Heart right ventricle (tissue), 16 donors: ENCODE measurements at regions not wholly inside any gene's neighbourhood (a gene's known extent, or its start where the extent isn't known, plus 50 kb on each side); places are given as distances from the start of the nearest gene placed in this dataset.
A peak's percentile ranks its signal among the peaks of the same experiment; 100 is the strongest.

Source experiments
- ATAC-seq, 8 donors: fragments of 200-7000 bp; cut with Tn5 transposase; one replicate each; pipeline ENCODE4 v1.9.1; 2020; ENCODE audit warnings: mild to moderate bottlenecking in 8 of 8, moderate library complexity in 8 of 8, moderate number of reproducible peaks in 1 of 8
- DNase-seq, 2 donors: peaks; one replicate each; pipeline ENCODE4 v3.0.0-alpha.2; 2020
- H3K27ac ChIP-seq, 10 donors: fragments of 200-600 bp; sonication (generic) in 2 of 10; one replicate each; pipeline versions ENCODE4 v1.5.0 to v1.8.0; 2020 to 2022; ENCODE audit warnings: mild to moderate bottlenecking in 3 of 10
- H3K27me3 ChIP-seq, 7 donors: fragments of 200-600 bp; one replicate each; pipeline ENCODE4 v1.8.0; 2021 to 2022; ENCODE audit warnings: mild to moderate bottlenecking in 2 of 7
- H3K36me3 ChIP-seq, 9 donors: fragments of 200-600 bp; sonication (generic) in 1 of 9; one replicate each; pipeline versions ENCODE4 v1.5.0 to v1.8.0; 2020 to 2022; ENCODE audit warnings: mild to moderate bottlenecking in 2 of 9
- H3K4me1 ChIP-seq, 9 donors: fragments of 200-600 bp; sonication (generic) in 1 of 9; one replicate each; pipeline versions ENCODE4 v1.5.0 to v1.8.0; 2020 to 2022; ENCODE audit warnings: mild to moderate bottlenecking in 4 of 9
- H3K4me3 ChIP-seq, 10 donors: fragments of 200-600 bp; sonication (generic) in 2 of 10; one replicate each; pipeline versions ENCODE4 v1.5.0 to v1.8.0; 2020 to 2022; ENCODE audit warnings: mild to moderate bottlenecking in 7 of 10, moderate library complexity in 2 of 10
- H3K9me3 ChIP-seq, 11 donors: fragments of 200-600 bp in 10 of 11; sonication (generic) in 2 of 11; one replicate each; pipeline versions ENCODE4 v1.5.0 to v1.8.0; 2013 to 2022; ENCODE audit warnings: mild to moderate bottlenecking in 2 of 11, control low read depth in 1 of 11, moderate library complexity in 1 of 11
- WGBS, 2 donors: extraction: QIAGEN DNeasy Blood & Tissue Kit; methylation state at CpG; one replicate each; pipeline ENCODE4 v1.1.7; 2013; ENCODE audit warnings: inconsistent platforms in 1 of 2; 5-methylcytosine and 5-hydroxymethylcytosine counted together
- intact Hi-C, 10 donors: fragments of 100-400 bp; cut with DNase I; formaldehyde crosslinking; loops; one replicate each; pipeline versions ENCODE4 v1.11.1 to v1.14.2; 2022
- TF ChIP-seq, protein P1 (sequence below), 9 donors: fragments of 200-600 bp; sonication (generic) in 2 of 9; IDR thresholded peaks; one replicate each; pipeline versions ENCODE4 v1.5.0 to v1.8.0; 2021 to 2022; ENCODE audit warnings: antibody characterized with exemption in 9 of 9, mild to moderate bottlenecking in 5 of 9, moderate library complexity in 1 of 9
- donor health status: Arrhythmogenic right ventricular cardiomyopathy.
- donor health status: ischemic (EF 13 %, LVEDD 7.1; RV severe dilation, severe dysfunction).
- donor health status: healthy with polysubstance abuse.
- donor health status: DM: no; HTN: yes; CAD: no.
- donor health status: DM: no; HTN: no; CAD: no.
- donor health status: ischemic (EF 25% LVEDD 6.9; RV normal size, moderate dysfunction).
- donor health status: ischemic (EF 25% LVEDD 5.7; RV mildly dilated, moderate dysfunction).
- donor health status: healthy.
- donor health status: DM: yes; HTN: yes; CAD: no.
- donor health status: Ischemic cardiomyopathy.
- donor health status: ischemic (EF 35%, LVEDD 5.7; RV mildly dilated, moderate dysfunction).
- donor health status: nonischemic (EF 11% LVEDD 7.7; RV severe dilation, severe dysfunction).
- donor health status: DM: yes; HTN: yes; CAD: no.
- donor health status: PGD.
- donor health status: ischemic (EF 29% LVEDD 5.4; RV normal size, mild dysfunction).
- donor health status: nonischemic (EF 23%, LVEDD 6.1; RV moderate dilation, normal function).

DNA sequence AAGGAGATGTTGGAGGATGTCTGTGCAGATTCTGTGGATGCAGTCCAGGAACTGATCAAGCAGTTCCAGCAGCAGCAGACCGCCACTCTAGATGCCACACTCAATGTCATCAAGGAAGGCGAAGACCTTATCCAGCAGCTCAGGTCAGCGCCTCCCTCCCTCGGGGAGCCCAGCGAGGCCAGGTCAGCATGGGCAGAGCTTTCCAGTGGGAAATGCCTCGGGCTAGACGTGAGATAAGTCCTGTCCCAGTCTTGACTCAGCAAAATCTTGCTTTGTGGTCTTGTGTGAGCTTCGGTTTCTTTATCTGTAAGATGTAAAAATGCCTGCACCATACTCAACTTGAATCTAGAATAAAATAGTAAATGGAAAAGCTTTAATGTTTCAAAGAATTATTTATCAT, 335.1 kb upstream of the UMPS start:
- TF ChIP-seq, protein P1, sequence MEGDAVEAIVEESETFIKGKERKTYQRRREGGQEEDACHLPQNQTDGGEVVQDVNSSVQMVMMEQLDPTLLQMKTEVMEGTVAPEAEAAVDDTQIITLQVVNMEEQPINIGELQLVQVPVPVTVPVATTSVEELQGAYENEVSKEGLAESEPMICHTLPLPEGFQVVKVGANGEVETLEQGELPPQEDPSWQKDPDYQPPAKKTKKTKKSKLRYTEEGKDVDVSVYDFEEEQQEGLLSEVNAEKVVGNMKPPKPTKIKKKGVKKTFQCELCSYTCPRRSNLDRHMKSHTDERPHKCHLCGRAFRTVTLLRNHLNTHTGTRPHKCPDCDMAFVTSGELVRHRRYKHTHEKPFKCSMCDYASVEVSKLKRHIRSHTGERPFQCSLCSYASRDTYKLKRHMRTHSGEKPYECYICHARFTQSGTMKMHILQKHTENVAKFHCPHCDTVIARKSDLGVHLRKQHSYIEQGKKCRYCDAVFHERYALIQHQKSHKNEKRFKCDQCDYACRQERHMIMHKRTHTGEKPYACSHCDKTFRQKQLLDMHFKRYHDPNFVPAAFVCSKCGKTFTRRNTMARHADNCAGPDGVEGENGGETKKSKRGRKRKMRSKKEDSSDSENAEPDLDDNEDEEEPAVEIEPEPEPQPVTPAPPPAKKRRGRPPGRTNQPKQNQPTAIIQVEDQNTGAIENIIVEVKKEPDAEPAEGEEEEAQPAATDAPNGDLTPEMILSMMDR (IDR thresholded peaks at IDR 0.05) = no peak
- 72 to 75% methylated on average over 8 of the region's 8 CpGs for WGBS, 2 donors
- H3K4me1 ChIP-seq = peaks cover 5 to 38% (median 21%) of the 10 kb centered on the region in 9 donors
- ATAC-seq (peak in 5 of 8 donors; percentile 27 to 46 (median 34)), DNase-seq (no peak)
- H3K27me3 ChIP-seq = no peaks in the 10 kb centered on the region
- no peak overlapping the region for H3K4me3 ChIP-seq
- peak overlapping the region in 8 of 10 donors; percentile 20 to 65 (median 50) for H3K27ac ChIP-seq
- H3K9me3 ChIP-seq = no peaks in the 10 kb centered on the region
- intact Hi-C loops = no loop called here
- H3K36me3 ChIP-seq = peaks cover 0 to 22% (median 0%) of the 10 kb centered on the region in 9 donors

DNA sequence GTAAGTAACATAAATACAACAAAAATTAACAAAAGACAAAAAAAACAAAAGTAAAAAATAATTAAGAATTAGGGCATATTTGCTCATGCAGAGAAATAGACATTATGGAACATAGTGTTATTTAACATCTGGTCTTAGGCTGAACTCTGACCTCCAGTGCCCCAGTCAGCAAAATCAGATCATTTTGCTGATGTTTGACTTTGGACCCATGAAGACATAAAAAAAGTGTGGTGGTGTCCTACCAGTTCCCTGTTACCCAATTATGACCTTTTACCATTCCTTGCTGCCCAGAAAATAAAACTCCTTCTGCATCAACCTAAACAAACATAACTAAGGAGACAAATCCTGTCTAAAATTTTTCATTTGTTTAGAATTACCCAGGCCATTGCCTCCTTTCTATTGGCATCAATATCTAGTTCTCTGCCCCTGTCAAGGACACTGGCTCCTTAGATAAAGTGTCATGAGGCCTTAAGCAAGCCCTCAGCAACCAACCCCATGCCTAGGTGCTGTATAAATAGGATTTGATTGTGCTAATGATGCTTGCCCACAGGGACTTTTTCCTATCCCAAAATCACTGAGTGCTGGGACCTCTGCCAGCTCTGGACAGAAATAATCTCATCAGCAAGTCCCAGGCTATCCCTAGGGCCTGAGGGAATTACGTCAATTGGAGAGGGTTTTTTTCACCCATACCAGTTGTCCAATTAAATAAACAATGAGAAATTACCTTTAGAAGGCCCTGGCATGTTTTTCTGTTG, 334.5 kb upstream of the UMPS start:
- TF ChIP-seq, protein P1 (IDR thresholded peaks at IDR 0.05) = no peak

DNA sequence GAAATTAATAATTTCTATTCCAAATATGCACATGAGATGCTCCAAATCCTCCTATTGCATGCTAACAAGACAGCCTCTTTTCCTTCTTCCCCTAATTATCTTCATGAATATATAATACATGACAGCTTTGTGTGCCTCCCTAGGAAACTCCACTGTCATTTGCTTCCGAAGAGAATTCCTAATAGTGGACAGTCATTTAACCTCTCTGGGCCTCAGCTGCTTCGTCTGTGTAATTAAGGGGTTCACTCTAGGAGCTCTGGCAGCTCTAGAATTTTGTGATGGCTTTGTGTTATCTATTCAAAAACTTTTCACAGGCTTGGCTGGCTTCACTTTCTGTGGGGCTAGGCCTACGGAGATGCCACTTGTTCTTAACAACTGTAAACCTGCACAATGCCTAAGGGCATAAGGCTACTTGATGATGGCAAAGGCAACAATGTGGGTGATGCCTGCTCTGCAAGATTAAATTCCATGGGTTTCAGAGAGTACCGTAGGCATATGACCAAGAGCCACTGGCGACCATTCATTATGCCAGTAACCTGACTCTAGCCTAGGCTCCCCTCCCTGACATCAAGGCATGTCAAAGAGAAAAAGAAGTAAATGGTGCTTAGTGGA, 333.8 kb upstream of the UMPS start:
- Histone ChIP-seq H3K27me3 (no peaks in the 10 kb centered on the region), H3K36me3 (peaks cover 0 to 35% (median 0%) of the 10 kb centered on the region in 9 donors), H3K4me1 (peaks cover 5 to 40% (median 22%) of the 10 kb centered on the region in 9 donors), H3K9me3 (no peaks in the 10 kb centered on the region), H3K4me3 (no peak overlapping the region), H3K27ac (peak overlapping the region; percentile 8 to 65 (median 48))
- TF ChIP-seq, protein P1 (IDR thresholded peaks at IDR 0.05) = no peak
- no peak for DNase-seq
- WGBS, 2 donors = 69 to 71% methylated on average over 5 of the region's 5 CpGs
- intact Hi-C loops = no loop called here
- ATAC-seq = peak in 6 of 8 donors; percentile 24 to 52 (median 31)

More for the DNA sequence above, 334.5 kb upstream of the UMPS start:
- no peaks in the 10 kb centered on the region for H3K27me3 ChIP-seq
- peak; percentile 37 to 82 for DNase-seq
- H3K36me3 ChIP-seq = peaks cover 0 to 28% (median 0%) of the 10 kb centered on the region in 9 donors
- ATAC-seq = peak; percentile 58 to 96 (median 91)
- no peaks in the 10 kb centered on the region for H3K9me3 ChIP-seq
- intact Hi-C loops = no loop called here
- no peak overlapping the region for H3K4me3 ChIP-seq
- peak overlapping the region; percentile 14 to 65 (median 50) for H3K27ac ChIP-seq
- 9 to 15% methylated on average over 1 of the region's 1 CpG for WGBS, 2 donors
- peaks cover 5 to 38% (median 21%) of the 10 kb centered on the region in 9 donors for H3K4me1 ChIP-seq

DNA sequence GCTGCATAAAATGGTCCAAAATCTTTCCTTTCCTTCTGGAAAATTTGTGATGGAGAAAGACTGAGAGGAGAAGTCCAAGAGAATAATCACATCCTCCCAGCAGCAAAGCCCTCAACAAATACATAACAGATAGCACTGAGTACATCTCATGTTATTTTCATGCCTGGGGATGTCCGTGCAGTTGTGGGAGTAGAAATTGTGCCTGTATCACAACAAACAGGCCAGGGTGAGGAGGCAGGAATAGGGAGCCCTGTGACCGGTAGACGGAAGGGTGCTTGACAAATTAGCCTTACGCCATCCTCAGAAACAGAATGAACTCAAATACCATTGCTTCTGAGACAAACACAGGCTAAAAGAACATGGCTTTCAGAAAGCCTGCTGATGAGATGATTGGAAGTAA, 333.2 kb upstream of the UMPS start:
- Histone ChIP-seq H3K9me3 (no peaks in the 10 kb centered on the region), H3K4me1 (peaks cover 5 to 46% (median 26%) of the 10 kb centered on the region in 9 donors), H3K27me3 (no peaks in the 10 kb centered on the region), H3K4me3 (no peak overlapping the region), H3K36me3 (peaks cover 0 to 39% (median 0%) of the 10 kb centered on the region in 9 donors), H3K27ac (peak overlapping the region in 4 of 10 donors; percentile 49 to 65 (median 57))
- no peak for ATAC-seq
- WGBS, 2 donors = 91 to 97% methylated on average over 4 of the region's 4 CpGs
- no peak for DNase-seq
- intact Hi-C loops = no loop called here
- TF ChIP-seq, protein P1 (IDR thresholded peaks at IDR 0.05) = no peak
